Amniotic stem cell (primary cell): ENCODE measurements at regions not wholly inside any gene's neighbourhood (a gene's known extent, or its start where the extent isn't known, plus 50 kb on each side); places are given as distances from the start of the nearest gene placed in this dataset.

ENCODE experiments used
- DNase-seq: peaks from one replicate; lab custom pipeline; 2025; lab: John Stamatoyannopoulos, UW

DNA sequence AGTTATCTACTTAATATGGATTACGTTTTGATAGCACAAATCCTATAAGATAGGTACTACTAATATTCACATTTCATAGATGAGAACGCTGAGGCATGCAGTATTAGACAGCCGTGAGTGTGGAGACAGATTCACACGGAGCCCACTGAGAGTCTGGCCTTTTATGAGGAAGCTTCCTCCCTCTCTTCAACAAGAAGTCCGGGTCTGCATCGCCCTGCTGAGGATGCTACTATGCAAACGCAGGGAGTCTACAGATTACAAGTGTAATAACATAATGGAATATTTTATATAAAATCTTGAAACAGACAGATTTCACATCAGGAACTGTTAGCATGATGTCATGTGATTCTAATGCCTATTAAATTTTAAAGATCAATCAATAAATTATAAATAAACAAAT, 255.9 kb upstream of the GLI3 start:
- DNase-seq = no peak

- no peak for DNase-seq
Measured at GRCh38 chr7:42491106-42491505, 254.1 kb upstream of the GLI3 start.

DNA sequence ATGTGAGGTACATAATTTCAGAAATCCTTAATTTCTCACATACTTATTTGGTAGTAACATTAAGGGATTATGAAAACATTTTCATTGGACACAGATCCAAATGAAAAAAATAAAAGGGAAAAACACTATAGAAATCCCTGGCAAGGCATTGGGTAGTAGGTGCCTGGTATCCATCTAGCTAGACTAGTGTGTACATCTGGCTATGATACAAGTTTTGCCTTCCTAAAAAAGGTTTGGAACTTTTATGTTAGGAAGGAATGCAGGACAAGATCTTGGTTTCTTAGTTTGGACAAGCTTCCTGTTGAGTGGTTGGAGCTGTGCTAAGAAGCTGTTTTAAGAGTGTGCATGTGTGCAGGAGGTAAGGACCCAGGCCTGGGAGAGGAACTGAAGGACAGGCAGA, 252.3 kb upstream of the GLI3 start:
- no peak for DNase-seq

- DNase-seq = no peak
Measured at GRCh38 chr7:42485301-42485766, 248.3 kb upstream of the GLI3 start.

- DNase-seq = no peak
Measured at GRCh38 chr7:42483886-42484285, 246.9 kb upstream of the GLI3 start.

GRCh38 chr7:42479816-42480633, 243.0 kb upstream of the GLI3 start:
- no peak for DNase-seq

DNA sequence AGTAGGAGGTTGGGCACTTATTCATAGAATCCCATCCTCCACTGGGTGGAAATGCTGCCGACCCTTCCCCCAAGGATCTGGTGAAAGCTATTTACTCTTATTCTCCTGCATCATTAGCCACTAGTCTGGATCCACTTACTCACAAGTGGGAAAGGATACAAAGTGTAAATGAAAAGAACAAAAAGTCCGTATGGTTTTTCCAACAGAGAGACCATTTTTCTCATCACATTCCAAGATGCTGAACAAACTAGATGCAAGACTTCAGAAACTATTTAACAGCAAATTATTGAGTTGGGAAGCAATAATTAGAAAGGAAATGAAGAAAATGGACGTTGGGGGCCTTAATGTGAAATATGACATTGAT, 242.4 kb upstream of the GLI3 start:
- DNase-seq = no peak

- DNase-seq = no peak
Measured at GRCh38 chr7:42478717-42479116, 241.7 kb upstream of the GLI3 start.

- DNase-seq = no peak
Measured at GRCh38 chr7:42476255-42476654, 239.2 kb upstream of the GLI3 start.

DNA sequence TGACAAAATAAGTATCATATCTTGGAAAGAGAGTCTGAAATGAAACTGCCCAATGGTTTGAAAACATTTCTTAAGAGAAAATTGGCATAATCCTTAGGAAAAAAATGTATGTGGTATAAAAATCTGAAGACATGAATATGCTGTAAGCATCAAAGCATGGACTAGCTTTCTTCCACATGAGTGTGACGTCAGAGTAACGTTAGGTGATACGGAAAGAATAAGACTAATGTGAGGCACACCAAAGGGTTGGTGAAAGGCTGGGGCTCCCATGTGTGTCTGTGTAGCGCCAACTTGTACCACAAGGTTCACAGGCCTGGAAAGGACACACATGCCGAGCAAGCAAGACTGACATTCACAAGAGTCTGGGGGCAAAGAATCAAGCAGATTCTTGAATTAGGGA, 238.1 kb upstream of the GLI3 start:
- no peak for DNase-seq

DNA sequence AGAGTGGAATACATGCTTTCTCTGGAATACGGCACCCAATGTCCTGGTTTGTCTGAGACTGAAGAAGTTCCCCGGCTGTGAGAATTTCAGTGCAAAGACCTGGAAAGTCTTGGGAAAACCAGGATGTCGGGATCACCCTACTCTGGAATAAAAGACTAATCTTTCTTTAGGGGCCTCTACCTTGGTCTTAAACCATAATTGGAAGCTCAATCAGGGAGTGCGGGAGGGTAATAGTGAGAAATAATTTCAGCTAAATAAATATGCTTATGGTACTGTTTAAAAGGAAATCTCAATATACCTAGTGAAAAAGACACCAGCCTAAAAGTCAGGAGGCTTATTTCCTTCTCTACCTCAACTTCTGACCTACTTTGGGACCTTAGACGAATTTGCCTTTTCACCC, 236.1 kb upstream of the GLI3 start:
- no peak for DNase-seq

GRCh38 chr7:42471573-42472174, 234.7 kb upstream of the GLI3 start:
- DNase-seq = no peak

DNA sequence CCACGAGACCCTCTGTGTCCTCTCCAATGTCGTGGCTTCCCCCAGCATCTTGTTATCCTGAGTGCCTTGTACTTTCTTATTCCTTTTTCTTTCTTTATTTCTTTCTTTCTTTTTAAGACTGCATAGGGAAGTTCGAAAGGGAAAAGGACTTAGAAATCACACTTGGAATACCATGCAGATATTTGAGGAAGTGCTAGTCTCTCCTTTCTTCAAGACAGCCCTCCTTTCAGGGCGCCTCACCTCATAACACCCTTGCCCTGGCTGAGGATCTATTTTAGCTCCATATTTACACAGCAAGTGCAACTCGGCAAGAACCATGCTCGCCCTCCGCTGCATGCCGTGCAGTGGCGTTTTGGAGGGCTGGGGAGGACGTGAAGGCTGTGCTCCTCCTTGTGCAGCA, 232.3 kb upstream of the GLI3 start:
- DNase-seq = no peak

DNA sequence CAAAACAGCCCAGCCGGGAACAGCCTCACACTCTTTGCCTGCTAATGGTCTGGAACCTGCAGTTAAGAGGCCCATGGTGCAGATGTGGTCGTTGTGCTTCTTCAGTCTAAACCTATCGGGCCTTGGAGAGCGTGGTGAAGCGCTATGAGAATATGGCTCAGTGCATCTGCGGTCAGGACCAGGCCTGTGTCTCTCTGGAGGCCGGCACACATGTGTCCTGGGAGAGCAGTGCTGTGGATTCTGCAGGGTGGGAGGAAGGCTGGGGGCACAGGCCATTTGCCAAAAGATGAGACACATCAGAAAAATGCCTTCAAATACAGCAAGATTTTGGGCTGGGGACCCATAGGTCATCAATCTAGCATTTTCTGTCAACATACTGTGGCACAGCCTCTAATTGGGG, 231.5 kb upstream of the GLI3 start:
- DNase-seq = no peak

GRCh38 chr7:42461537-42461936, 224.5 kb upstream of the GLI3 start:
- no peak for DNase-seq

GRCh38 chr7:42460933-42461332, 223.9 kb upstream of the GLI3 start:
- DNase-seq = no peak

GRCh38 chr7:42460148-42460547, 223.1 kb upstream of the GLI3 start:
- DNase-seq = no peak

- no peak for DNase-seq
Measured at GRCh38 chr7:42457663-42458062, 220.7 kb upstream of the GLI3 start.

DNA sequence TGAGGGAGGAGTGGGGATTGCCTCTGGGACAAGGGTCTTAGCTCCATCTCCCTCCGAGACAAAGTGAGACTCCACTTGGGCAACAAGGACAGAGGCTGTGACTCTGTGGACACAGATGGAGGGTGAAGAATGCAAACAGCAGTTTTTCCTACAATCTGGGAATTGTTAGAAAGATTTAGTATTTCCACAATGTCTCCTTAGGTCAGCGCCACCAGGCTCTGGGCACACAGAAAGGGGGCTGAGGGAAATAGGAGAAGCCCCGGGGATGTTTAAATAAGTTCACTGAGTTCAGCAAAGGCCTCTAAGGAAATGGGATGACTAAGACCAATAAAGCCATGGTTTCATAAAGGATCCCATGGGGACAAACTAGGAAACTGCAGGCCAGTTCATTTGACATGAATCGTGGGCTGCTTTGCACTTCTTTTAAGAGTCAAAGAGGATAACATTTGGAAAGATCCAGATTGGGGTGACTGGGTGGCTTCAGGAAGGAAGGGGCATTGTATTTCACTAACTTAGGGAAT, 219.8 kb upstream of the GLI3 start:
- no peak for DNase-seq

DNA sequence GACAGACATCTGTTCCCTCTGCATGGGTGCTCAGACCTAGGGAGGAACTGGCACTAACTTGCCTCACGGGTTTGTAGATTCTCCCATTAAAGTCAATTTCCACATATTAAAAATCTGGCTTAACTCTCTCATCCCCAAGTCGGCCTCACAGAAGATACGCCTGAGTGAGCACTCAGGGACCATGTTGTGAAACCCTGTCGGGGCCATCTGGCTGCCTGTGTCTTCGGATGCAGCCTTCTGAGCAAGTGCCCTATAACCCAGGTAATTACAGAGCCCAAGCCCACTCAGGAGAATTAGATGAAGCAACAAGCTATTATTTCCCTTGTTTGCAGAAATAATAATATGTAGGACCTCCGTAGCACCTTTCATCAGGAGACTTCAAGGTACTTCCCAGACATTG, 219.3 kb upstream of the GLI3 start:
- no peak for DNase-seq

GRCh38 chr7:42453931-42454361, 216.9 kb upstream of the GLI3 start:
- no peak for DNase-seq

DNA sequence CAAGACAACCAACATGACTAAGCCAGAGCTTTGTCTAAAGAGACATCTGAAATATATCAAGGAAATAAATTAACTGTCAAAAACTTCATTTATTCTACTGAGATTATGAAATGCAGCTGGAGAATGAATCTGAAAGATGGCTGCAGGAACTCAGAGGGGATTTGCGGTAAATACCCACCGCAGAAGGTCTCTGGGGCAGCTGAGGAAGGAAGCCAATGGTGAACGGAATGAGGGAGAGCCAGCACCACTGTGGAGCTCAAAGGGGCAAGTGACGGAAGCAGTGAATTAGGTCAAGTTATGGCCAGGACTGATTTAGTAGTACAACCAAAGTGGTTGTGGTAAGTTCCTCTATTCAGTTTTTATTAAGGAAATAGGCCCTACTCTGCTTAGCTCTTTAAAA, 215.3 kb upstream of the GLI3 start:
- no peak for DNase-seq

DNA sequence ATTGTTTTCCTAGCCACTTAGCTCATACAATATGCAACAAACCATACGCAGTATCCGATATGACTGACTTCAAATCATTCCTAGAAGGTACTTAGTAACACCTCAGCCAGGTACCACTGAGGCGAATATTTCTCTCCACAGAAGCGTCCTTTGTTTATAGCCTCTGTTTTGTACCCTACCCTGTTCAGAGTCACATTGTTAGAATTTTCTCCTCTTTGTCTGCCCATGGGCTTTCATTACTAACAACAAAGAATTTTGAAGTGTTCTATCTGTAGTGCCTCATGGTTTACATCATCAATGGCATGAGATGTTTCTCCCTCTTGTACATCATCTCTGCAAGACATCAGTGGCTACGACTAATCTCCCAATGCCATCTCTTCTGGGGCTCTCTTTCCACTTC, 212.4 kb upstream of the GLI3 start:
- no peak for DNase-seq

GRCh38 chr7:42448901-42449300, 211.9 kb upstream of the GLI3 start:
- DNase-seq = no peak
